Nephron (organoid): ENCODE measurements at regions not wholly inside any gene's neighbourhood (a gene's known extent, or its start where the extent isn't known, plus 50 kb on each side); places are given as distances from the start of the nearest gene placed in this dataset.

ENCODE experiments used
- H3K27ac Mint-ChIP-seq, 3 experiments: 2 replicates each; pipeline ENCODE4 v1.8.0; 2020; ENCODE audit warnings: mixed read lengths in 3 of 3, mild to moderate bottlenecking in 2 of 3, moderate library complexity in 1 of 3
- H3K27me3 Mint-ChIP-seq: 2 replicates; pipeline ENCODE4 v1.8.0; 2021; ENCODE audit warnings: low read depth, mild to moderate bottlenecking, moderate library complexity, mixed read lengths
- H3K36me3 Mint-ChIP-seq: 2 replicates; pipeline ENCODE4 v1.8.0; 2020; ENCODE audit warnings: low read depth, mixed read lengths
- H3K4me1 Mint-ChIP-seq: 2 replicates; pipeline ENCODE4 v1.8.0; 2020; ENCODE audit warnings: mixed read lengths
- H3K4me3 Mint-ChIP-seq, 3 experiments: 2 replicates each; pipeline ENCODE4 v1.8.0; 2020; ENCODE audit warnings: mild to moderate bottlenecking in 3 of 3, mixed read lengths in 3 of 3, moderate library complexity in 2 of 3
- H3K9me3 Mint-ChIP-seq: 2 replicates; pipeline ENCODE4 v1.8.0; 2020; ENCODE audit warnings: mixed read lengths
- TF ChIP-seq, protein P1 (sequence below), 3 experiments: fragments of 200-600 bp; sonication (generic); IDR thresholded peaks; one replicate each; pipeline ENCODE4 v1.5.0; 2021; ENCODE audit warnings: antibody characterized with exemption in 3 of 3; ENCODE audit not compliant: unreplicated experiment in 3 of 3

DNA sequence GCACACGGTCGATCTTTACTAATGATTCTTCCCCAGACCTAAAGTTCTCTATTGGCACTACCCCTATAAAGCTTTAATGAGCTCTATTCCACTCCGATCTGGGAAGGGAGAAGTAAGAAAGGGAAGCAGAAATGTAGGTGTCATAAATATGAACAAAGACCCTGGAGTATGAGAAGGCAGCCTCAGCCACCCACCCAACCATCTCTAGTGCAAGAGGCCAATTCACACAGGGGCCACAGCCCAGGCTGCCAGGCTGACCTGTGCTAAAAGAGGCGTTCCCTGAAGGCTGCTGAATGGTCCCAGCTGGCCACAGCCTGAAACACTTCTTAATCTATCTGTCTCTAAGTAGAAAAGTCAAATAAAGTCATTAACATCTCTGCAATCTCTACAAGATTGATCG lies 60.1 kb upstream of the ACTR3 start:
- Mint-ChIP-seq H3K27ac (no peak overlapping the region), H3K9me3 (no peaks in the 10 kb centered on the region), H3K4me3 (no peak overlapping the region), H3K4me1 (peaks cover 10% of the 10 kb centered on the region), H3K27me3 (no peaks in the 10 kb centered on the region), H3K36me3 (no peaks in the 10 kb centered on the region)
- TF ChIP-seq, protein P1, sequence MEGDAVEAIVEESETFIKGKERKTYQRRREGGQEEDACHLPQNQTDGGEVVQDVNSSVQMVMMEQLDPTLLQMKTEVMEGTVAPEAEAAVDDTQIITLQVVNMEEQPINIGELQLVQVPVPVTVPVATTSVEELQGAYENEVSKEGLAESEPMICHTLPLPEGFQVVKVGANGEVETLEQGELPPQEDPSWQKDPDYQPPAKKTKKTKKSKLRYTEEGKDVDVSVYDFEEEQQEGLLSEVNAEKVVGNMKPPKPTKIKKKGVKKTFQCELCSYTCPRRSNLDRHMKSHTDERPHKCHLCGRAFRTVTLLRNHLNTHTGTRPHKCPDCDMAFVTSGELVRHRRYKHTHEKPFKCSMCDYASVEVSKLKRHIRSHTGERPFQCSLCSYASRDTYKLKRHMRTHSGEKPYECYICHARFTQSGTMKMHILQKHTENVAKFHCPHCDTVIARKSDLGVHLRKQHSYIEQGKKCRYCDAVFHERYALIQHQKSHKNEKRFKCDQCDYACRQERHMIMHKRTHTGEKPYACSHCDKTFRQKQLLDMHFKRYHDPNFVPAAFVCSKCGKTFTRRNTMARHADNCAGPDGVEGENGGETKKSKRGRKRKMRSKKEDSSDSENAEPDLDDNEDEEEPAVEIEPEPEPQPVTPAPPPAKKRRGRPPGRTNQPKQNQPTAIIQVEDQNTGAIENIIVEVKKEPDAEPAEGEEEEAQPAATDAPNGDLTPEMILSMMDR (IDR thresholded peaks at IDR 0.05; ENCODE audit: unreplicated experiment in 3 of 3): no peak

GRCh38 chr2:113829270-113829669 lies 60.6 kb upstream of the ACTR3 start:
- Mint-ChIP-seq H3K9me3 (no peaks in the 10 kb centered on the region), H3K36me3 (no peaks in the 10 kb centered on the region), H3K4me1 (peaks cover 10% of the 10 kb centered on the region)

DNA sequence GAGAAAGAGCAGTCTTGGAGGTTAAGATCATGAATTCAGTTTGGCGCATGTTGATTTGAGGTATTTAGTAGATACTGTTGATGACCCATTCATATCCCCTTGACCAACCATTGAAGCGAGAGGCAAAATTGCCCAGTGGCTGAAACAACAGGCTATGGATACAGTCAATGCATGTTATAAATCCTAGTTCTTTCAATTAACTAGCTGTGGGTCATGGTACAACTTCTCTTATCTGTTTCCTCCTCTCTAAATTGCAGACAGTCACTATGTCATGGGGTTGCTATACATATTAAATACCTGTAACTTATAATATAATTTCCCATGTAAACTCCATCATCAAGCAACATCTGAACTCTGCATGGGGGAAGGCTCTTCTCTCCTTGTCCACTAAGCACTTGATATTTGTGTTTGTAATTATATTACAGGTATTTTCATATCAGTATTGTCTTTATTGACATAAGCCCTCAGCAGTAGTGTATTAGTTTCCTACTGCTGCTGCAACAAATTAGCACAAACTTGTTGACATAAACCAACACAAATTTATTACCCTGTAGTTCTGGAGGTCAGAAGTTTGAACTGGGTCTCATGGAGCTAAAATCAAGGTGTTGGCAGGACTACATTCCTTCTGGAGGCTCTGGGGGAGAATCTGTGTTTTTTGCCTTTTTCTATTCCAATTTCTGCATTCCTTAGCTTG lies 61.7 kb upstream of the ACTR3 start:
- Mint-ChIP-seq H3K36me3 (no peaks in the 10 kb centered on the region), H3K9me3 (no peaks in the 10 kb centered on the region), H3K27ac (no peak overlapping the region), H3K27me3 (no peaks in the 10 kb centered on the region), H3K4me1 (peaks cover 10% of the 10 kb centered on the region), H3K4me3 (no peak overlapping the region)
- TF ChIP-seq, protein P1 (IDR thresholded peaks at IDR 0.05; ENCODE audit: unreplicated experiment in 3 of 3): no peak

More at GRCh38 chr2:113829270-113829669, 60.6 kb upstream of the ACTR3 start:
- TF ChIP-seq, protein P1 (IDR thresholded peaks at IDR 0.05; ENCODE audit: unreplicated experiment in 3 of 3): no peak
- H3K27me3 Mint-ChIP-seq: no peaks in the 10 kb centered on the region
- H3K27ac Mint-ChIP-seq: no peak overlapping the region
- H3K4me3 Mint-ChIP-seq: no peak overlapping the region

DNA sequence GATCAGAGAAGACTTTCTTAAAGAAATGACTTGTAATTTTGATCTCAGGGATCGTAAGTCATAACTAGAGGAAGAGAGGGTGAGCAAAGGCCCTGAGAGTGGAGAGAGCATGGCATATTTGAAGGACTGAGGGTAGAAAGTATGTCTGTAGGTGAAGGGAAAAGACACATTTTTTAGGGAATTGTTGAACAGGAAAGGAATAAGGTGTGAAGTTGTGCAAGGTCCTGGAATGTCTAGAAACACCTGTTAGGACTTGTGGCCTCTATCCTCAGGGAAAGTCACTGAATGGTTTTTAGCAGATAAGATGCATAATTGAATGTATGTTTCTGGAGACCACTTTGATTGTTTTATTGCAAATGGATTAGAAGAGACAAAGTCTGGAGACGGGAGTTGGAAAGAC lies 62.5 kb upstream of the ACTR3 start:
- TF ChIP-seq, protein P1 (IDR thresholded peaks at IDR 0.05; ENCODE audit: unreplicated experiment in 3 of 3): no peak
- H3K9me3 Mint-ChIP-seq: no peaks in the 10 kb centered on the region
- no peak overlapping the region for H3K27ac Mint-ChIP-seq
- H3K4me3 Mint-ChIP-seq: no peak overlapping the region
- H3K36me3 Mint-ChIP-seq: no peaks in the 10 kb centered on the region
- no peaks in the 10 kb centered on the region for H3K27me3 Mint-ChIP-seq
- peaks cover 10% of the 10 kb centered on the region for H3K4me1 Mint-ChIP-seq

DNA sequence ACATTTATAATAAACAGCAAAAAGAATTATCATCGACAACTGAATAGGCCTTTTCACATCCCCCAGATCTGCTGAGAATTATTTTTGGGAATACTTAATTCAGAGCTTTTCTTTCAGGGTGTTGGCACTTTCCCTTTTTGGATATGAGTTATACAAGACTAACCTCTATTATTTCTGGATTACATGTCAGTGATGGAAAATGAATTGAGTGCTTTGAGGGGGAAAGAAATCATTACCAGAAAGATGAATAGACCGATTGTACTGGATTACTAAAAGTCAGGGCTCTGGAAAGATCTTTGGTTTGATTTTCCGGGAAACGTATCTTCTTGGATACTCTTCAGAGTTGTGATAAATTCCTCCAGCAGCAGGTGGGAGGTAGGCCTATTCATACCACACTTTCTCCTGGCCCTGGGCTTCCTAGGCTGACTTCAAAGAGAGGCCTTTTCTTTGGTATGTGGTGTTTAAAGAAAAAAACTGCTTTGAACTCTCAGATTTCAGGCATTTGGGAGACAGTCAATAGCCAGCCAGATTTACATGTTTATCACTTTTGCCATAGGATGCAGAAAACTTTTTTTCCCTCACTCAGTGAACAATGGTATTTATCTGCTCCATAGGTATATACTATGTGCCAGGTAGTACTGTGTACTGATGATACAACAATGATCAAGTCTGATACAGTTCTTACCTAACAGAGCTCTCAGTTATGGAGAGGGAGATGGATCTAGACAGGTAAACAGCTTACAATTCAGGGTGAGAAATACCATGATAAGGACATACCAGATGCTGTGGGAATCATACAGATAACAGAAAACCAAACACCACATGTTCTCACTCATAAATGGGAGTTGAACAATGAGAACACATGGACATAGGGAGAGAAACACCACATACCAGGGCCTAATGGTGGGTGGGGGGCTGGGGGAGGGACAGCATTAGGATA lies 63.3 kb upstream of the ACTR3 start:
- no peaks in the 10 kb centered on the region for H3K27me3 Mint-ChIP-seq
- no peaks in the 10 kb centered on the region for H3K9me3 Mint-ChIP-seq
- TF ChIP-seq, protein P1 (IDR thresholded peaks at IDR 0.05; ENCODE audit: unreplicated experiment in 3 of 3): no peak
- H3K4me3 Mint-ChIP-seq: no peak overlapping the region
- peak overlapping the region in 2 of 3 experiments; percentile 4 to 61 for H3K27ac Mint-ChIP-seq
- no peaks in the 10 kb centered on the region for H3K36me3 Mint-ChIP-seq
- H3K4me1 Mint-ChIP-seq: peaks cover 10% of the 10 kb centered on the region
